ENCODE measurements at regions not wholly inside any gene's neighbourhood (a gene's known extent, or its start where the extent isn't known, plus 50 kb on each side); places are given as distances from the start of the nearest gene placed in this dataset.
"Not testable (repeated sequence)": the region's sequence is repeated elsewhere in the genome, so short reads cannot be mapped to it uniquely, and the experiment has no call there.

DNA sequence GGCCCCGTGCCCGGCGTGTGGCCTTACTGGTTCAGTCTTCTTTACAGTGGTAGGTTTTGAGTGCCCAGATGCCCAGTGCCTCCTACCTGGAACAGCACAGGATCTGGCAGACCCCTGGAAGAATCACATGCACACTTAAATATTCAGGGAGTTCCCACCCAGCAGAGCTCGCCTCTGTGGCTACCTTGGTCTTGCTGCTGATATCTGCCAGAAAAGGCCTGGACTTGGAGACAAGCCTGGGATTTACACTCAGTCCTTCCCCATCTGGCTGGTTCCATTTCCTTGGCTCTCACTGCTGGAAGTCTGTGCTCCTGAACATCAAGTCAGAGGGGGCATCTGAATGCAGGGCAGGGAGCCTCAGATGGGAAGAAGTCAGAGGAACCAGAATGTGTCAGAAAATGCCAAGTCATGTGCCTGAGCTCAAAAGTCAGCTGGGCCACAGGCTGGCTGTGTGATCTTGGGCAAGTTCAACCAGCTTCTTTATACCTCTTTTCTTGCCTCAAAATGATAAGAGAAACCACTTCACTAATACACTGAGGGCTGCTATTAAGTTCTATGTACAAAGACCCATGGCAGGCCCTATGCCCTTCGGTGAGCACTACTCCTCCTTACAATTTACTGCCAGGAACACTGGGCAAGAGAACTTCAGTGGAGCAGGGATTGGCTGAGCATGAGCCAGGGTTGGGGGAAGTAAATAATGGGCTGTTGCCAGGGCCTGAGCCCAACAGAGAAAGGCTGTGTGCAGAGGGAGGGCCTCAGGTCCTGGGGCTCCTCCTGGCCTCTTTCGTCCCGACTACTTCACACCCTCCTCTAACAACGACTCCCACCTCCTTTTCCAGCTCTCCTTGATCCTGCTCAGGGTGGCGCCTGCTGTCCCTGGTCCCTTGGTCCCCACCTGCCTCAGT is 135.9 kb downstream of the GPCPD1 start:
- Histone ChIP-seq H3K4me1 (ENCODE audit: control insufficient read depth, insufficient read depth, low read length, unreplicated experiment) (no peaks in the 10 kb centered on the region), H3K4me3 (ENCODE audit: low read depth, low read length) (no peak overlapping the region), H3K27me3 (ENCODE audit: insufficient read depth, low read length) (peaks cover 25% of the 10 kb centered on the region), H3K79me2 (ENCODE audit: control insufficient read depth, insufficient read depth, low read length, unreplicated experiment) (no peaks in the 10 kb centered on the region), H2AFZ (ENCODE audit: low read length, unreplicated experiment) (no peak overlapping the region), H3K27ac (ENCODE audit: low read depth, low read length) (no peak overlapping the region), H3K36me3 (ENCODE audit: insufficient read depth, low read length) (no peaks in the 10 kb centered on the region)

DNA sequence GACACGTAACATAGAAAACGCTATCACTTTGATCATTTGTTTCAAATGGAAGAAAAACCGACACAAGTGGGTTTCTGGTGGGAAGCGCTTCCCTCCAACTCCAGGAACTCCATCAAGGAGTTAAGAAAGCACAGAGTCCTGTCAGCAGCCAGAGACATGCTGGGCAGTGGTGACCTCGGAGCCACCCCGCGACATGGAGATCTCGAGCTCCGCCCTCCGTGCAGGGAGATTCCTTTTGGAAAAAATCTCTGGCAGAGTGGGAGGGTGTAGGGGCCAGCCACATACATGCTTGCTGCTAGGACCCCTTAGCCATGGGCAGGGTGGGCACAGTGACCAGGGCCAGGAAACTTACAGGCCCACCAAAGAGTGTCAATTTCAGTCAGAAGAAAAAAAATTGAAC is 138.9 kb downstream of the GPCPD1 start:
- H3K27ac ChIP-seq (ENCODE audit: low read depth, low read length); H3K36me3 ChIP-seq (ENCODE audit: insufficient read depth, low read length); H3K4me1 ChIP-seq (ENCODE audit: control insufficient read depth, insufficient read depth, low read length, unreplicated experiment); H2AFZ ChIP-seq (ENCODE audit: low read length, unreplicated experiment); H3K79me2 ChIP-seq (ENCODE audit: control insufficient read depth, insufficient read depth, low read length, unreplicated experiment); H3K4me3 ChIP-seq (ENCODE audit: low read depth, low read length): not testable (repeated sequence)
- peaks cover 42% of the 10 kb centered on the region for H3K27me3 ChIP-seq (ENCODE audit: insufficient read depth, low read length)

DNA sequence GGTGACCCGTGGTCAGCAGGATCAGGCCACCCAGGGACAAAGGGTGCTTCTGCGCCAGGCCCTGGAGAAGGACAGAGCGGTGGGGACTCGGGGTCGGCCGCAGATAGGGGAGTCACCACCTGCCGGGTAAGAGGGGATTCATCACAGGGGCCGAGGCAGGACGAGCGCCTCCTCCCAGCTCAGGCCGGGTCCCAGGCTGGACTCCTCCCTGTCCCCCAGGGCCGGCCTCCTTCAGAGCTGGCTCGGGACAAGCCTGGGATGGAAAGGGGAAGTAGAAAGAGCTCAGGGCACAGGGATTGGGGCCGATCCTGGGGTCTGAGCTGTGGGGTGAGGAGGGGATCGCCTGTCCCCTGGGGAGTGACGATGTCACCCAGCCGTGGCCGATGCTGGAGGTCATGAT is 139.4 kb downstream of the GPCPD1 start:
- Histone ChIP-seq H2AFZ (ENCODE audit: low read length, unreplicated experiment) (no peak overlapping the region), H3K27me3 (ENCODE audit: insufficient read depth, low read length) (peaks cover 46% of the 10 kb centered on the region), H3K4me1 (ENCODE audit: control insufficient read depth, insufficient read depth, low read length, unreplicated experiment) (no peaks in the 10 kb centered on the region), H3K79me2 (ENCODE audit: control insufficient read depth, insufficient read depth, low read length, unreplicated experiment) (no peaks in the 10 kb centered on the region), H3K36me3 (ENCODE audit: insufficient read depth, low read length) (no peaks in the 10 kb centered on the region), H3K27ac (ENCODE audit: low read depth, low read length) (no peak overlapping the region), H3K4me3 (ENCODE audit: low read depth, low read length) (no peak overlapping the region)

DNA sequence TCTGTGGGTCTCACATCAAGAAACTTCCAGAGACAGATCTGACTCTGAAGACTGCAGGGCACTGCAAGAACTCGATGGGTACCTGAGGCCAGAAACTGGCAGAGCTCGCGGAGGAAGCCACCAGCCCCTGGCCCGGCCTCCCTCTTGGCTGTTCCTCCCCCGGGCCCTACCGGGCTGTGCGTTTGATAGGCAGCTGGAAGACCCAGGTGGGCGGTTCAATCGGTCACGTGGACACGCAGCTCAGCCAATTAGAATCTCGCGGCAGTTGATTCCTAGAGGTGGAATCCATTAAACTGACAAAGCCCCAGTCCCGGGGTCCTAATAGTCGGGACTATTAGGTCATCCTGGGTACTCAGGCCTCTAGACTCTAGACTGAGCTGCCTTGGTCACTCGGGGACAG is 139.9 kb downstream of the GPCPD1 start:
- Histone ChIP-seq H3K4me3 (ENCODE audit: low read depth, low read length) (no peak overlapping the region), H3K4me1 (ENCODE audit: control insufficient read depth, insufficient read depth, low read length, unreplicated experiment) (no peaks in the 10 kb centered on the region), H3K27ac (ENCODE audit: low read depth, low read length) (no peak overlapping the region), H3K36me3 (ENCODE audit: insufficient read depth, low read length) (no peaks in the 10 kb centered on the region), H2AFZ (ENCODE audit: low read length, unreplicated experiment) (no peak overlapping the region), H3K79me2 (ENCODE audit: control insufficient read depth, insufficient read depth, low read length, unreplicated experiment) (no peaks in the 10 kb centered on the region), H3K27me3 (ENCODE audit: insufficient read depth, low read length) (peaks cover 51% of the 10 kb centered on the region)

DNA sequence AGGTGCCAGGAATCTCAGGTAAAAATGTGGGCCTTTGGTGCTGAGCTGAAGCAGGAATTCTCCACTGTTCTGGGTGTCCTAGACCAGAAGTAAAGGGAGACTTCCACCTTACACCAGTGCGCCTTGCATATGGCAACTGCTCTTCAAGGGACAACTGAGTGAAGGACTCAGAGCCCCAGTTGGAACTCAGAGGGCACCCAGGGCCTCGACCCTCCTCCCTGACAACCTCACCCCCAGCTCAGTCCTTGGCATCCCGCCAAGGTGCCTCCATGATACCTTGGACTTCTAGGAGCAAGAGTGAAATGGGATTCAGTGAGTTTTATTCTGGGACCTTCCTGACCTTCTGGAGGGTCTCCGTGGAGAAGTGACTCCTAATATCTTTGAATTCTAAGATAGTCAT is 140.3 kb downstream of the GPCPD1 start:
- Histone ChIP-seq H3K4me3 (ENCODE audit: low read depth, low read length) (no peak overlapping the region), H3K4me1 (ENCODE audit: control insufficient read depth, insufficient read depth, low read length, unreplicated experiment) (no peaks in the 10 kb centered on the region), H2AFZ (ENCODE audit: low read length, unreplicated experiment) (no peak overlapping the region), H3K79me2 (ENCODE audit: control insufficient read depth, insufficient read depth, low read length, unreplicated experiment) (no peaks in the 10 kb centered on the region), H3K27me3 (ENCODE audit: insufficient read depth, low read length) (peaks cover 52% of the 10 kb centered on the region), H3K36me3 (ENCODE audit: insufficient read depth, low read length) (no peaks in the 10 kb centered on the region), H3K27ac (ENCODE audit: low read depth, low read length) (no peak overlapping the region)

DNA sequence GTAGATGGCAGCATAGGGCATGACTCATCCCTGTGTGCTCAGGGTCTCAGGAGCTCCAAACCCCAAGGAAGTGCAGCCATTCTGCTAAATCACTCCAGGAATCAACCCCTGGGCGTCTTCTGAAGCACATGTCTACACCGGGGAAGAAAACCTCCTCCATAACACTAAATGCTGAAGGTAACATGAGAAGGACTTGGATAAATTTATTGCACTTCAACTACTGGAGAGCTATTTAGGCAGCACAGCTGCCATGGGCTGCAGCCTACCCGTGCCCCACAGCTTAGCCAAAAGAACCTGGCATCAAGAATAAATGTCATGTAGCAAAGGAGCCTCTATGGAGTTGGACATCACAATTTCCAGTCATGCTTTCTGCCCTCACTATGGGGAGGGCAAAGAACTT is 141.7 kb downstream of the GPCPD1 start:
- Histone ChIP-seq H3K27ac (ENCODE audit: low read depth, low read length) (no peak overlapping the region), H3K4me3 (ENCODE audit: low read depth, low read length) (no peak overlapping the region), H3K27me3 (ENCODE audit: insufficient read depth, low read length) (peaks cover 65% of the 10 kb centered on the region), H2AFZ (ENCODE audit: low read length, unreplicated experiment) (no peak overlapping the region), H3K79me2 (ENCODE audit: control insufficient read depth, insufficient read depth, low read length, unreplicated experiment) (no peaks in the 10 kb centered on the region), H3K36me3 (ENCODE audit: insufficient read depth, low read length) (no peaks in the 10 kb centered on the region), H3K4me1 (ENCODE audit: control insufficient read depth, insufficient read depth, low read length, unreplicated experiment) (no peaks in the 10 kb centered on the region)

DNA sequence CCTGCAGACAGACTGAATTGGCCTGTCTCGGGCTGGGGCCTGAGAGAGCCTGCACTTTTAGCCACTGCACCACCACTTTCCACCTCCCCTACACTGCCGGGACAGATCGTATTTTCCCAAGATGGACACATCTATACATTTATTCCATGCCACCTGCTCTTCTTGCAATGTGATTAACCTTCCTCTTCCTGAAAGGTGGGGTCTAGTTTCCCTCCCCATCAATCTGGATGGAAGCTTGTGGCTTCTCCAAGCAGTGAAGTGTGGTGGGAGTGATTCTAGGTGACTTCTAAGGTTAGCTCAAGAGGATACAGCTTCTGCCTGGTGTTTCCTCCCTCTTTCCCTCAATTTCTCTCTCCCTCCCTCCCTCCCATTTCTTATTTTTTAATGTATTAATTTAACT is 143.7 kb downstream of the GPCPD1 start:
- Histone ChIP-seq H3K27ac (ENCODE audit: low read depth, low read length) (no peak overlapping the region), H3K79me2 (ENCODE audit: control insufficient read depth, insufficient read depth, low read length, unreplicated experiment) (no peaks in the 10 kb centered on the region), H3K27me3 (ENCODE audit: insufficient read depth, low read length) (peaks cover 77% of the 10 kb centered on the region), H2AFZ (ENCODE audit: low read length, unreplicated experiment) (no peak overlapping the region), H3K4me3 (ENCODE audit: low read depth, low read length) (no peak overlapping the region), H3K4me1 (ENCODE audit: control insufficient read depth, insufficient read depth, low read length, unreplicated experiment) (no peaks in the 10 kb centered on the region), H3K36me3 (ENCODE audit: insufficient read depth, low read length) (no peaks in the 10 kb centered on the region)

DNA sequence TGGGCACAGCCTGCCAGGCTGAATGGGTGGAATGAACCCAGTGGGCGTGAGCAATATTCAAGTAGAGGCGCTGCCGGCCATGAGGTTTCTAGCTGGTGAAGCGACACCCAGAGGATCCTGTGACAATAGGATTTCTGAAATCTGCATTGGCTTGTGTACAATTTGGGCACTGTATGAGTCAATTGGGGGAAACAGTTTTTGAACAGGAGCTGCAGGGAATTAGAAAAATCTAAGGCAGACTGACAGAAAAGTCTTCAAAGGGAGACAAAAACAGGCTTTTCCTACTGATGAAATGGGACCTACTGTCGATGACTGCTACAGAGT is 145.2 kb downstream of the GPCPD1 start:
- Histone ChIP-seq H3K36me3 (ENCODE audit: insufficient read depth, low read length) (no peaks in the 10 kb centered on the region), H3K79me2 (ENCODE audit: control insufficient read depth, insufficient read depth, low read length, unreplicated experiment) (no peaks in the 10 kb centered on the region), H3K4me1 (ENCODE audit: control insufficient read depth, insufficient read depth, low read length, unreplicated experiment) (no peaks in the 10 kb centered on the region), H2AFZ (ENCODE audit: low read length, unreplicated experiment) (no peak overlapping the region), H3K4me3 (ENCODE audit: low read depth, low read length) (no peak overlapping the region), H3K27ac (ENCODE audit: low read depth, low read length) (no peak overlapping the region), H3K27me3 (ENCODE audit: insufficient read depth, low read length) (peaks cover 68% of the 10 kb centered on the region)

DNA sequence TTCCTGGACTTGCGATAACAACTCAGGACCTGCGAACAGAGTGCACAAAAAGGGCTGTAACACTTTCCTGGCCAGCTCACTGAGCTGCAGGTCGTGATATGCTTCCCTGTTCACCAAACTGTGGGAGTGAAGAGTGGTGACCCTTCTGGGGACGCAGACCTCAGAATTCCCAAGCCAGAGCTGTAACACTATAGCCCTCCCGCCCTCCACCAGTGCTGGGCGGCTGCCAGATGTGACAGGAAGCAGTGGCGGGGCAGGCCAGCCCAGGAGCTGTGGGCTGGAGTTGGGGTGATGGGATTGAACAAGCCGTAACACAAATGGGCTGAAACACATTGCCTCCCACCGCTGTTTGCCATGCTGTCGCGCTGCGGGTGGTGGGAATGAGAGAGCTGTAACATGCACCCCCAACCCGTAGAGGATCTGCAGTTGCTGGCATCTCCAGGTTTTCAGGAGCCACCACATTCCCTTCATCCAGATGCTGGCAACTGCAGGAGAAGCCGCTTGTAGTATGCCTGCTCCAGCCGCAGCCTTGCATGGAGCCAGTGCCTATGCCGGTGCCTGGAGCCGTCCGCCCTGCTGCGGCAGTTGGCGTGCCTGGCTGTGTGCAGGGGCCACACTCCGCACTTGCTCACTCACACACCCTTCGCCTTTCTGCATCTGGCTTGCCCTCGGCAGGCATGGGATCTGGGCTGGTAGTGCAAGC is 145.8 kb downstream of the GPCPD1 start:
- Histone ChIP-seq H3K36me3 (ENCODE audit: insufficient read depth, low read length) (no peaks in the 10 kb centered on the region), H3K27ac (ENCODE audit: low read depth, low read length) (no peak overlapping the region), H2AFZ (ENCODE audit: low read length, unreplicated experiment) (no peak overlapping the region), H3K4me3 (ENCODE audit: low read depth, low read length) (no peak overlapping the region), H3K27me3 (ENCODE audit: insufficient read depth, low read length) (peaks cover 63% of the 10 kb centered on the region), H3K4me1 (ENCODE audit: control insufficient read depth, insufficient read depth, low read length, unreplicated experiment) (no peaks in the 10 kb centered on the region), H3K79me2 (ENCODE audit: control insufficient read depth, insufficient read depth, low read length, unreplicated experiment) (no peaks in the 10 kb centered on the region)

DNA sequence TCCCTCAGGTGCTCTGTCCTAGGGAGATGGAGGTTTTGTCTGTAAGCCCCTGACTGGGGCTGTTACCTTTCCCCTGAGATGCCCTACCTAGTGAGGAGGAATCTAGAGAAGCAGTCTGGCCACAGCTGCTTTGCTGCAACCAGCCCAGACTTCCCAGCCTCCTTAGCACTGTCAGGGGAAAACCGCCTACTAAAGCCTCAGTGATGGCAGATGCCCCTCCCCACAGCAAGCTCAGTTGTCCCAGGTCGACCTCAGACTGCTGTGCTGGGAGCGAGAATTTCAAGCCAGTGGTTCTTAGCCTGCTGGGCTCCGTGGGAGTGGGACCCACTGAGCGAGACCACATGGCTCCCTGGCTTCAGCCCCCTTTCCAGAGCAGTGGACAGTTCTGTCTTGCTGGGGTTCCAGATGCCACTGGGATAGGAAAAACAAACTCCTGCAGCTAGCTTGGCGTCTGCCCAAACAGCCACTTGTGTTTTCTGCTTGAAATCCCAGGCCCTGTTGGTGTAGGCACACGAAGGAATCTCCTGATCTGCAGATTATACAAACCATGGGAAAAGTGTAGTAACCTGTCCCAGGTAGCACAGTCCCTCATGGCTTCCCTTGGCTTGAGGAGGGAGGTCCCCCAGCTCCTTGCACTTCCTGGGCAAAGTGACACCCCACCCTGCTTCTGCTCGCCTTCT is 146.4 kb upstream of the PROKR2 start:
- Histone ChIP-seq H3K36me3 (ENCODE audit: insufficient read depth, low read length) (no peaks in the 10 kb centered on the region), H3K4me3 (ENCODE audit: low read depth, low read length) (no peak overlapping the region), H3K27ac (ENCODE audit: low read depth, low read length) (no peak overlapping the region), H2AFZ (ENCODE audit: low read length, unreplicated experiment) (no peak overlapping the region), H3K79me2 (ENCODE audit: control insufficient read depth, insufficient read depth, low read length, unreplicated experiment) (no peaks in the 10 kb centered on the region), H3K4me1 (ENCODE audit: control insufficient read depth, insufficient read depth, low read length, unreplicated experiment) (no peaks in the 10 kb centered on the region), H3K27me3 (ENCODE audit: insufficient read depth, low read length) (peaks cover 48% of the 10 kb centered on the region)

All from ACC112 (cell line).